ENCODE measurements at regions not wholly inside any gene's neighbourhood (a gene's known extent, or its start where the extent isn't known, plus 50 kb on each side); places are given as distances from the start of the nearest gene placed in this dataset.

GRCh38 chr5:5770825-5771224, 348.3 kb downstream of the ICE1 start:
- Histone ChIP-seq H3K27me3 (ENCODE audit: control insufficient read depth, insufficient read depth, low read length) (no peaks in the 10 kb centered on the region), H3K4me3 (ENCODE audit: low read length) (no peak overlapping the region), H3K9me3 (ENCODE audit: control insufficient read depth, low read depth, low read length) (no peaks in the 10 kb centered on the region), H3K4me1 (ENCODE audit: control insufficient read depth, insufficient read depth, low read length) (no peaks in the 10 kb centered on the region), H3K27ac (ENCODE audit: low read length) (no peak overlapping the region), H3K36me3 (ENCODE audit: control insufficient read depth, insufficient read depth, low read length) (no peaks in the 10 kb centered on the region)
- no peak for DNase-seq
- WGBS (ENCODE audit: insufficient coverage, low lambda C conversion rate) = no CpG with 5 or more reads among the region's 2 CpGs

- Histone ChIP-seq H3K36me3 (ENCODE audit: control insufficient read depth, insufficient read depth, low read length) (no peaks in the 10 kb centered on the region), H3K9me3 (ENCODE audit: control insufficient read depth, low read depth, low read length) (no peaks in the 10 kb centered on the region), H3K27ac (ENCODE audit: low read length) (no peak overlapping the region), H3K4me3 (ENCODE audit: low read length) (no peak overlapping the region), H3K27me3 (ENCODE audit: control insufficient read depth, insufficient read depth, low read length) (no peaks in the 10 kb centered on the region), H3K4me1 (ENCODE audit: control insufficient read depth, insufficient read depth, low read length) (no peaks in the 10 kb centered on the region)
- WGBS (ENCODE audit: insufficient coverage, low lambda C conversion rate) = no CpG with 5 or more reads among the region's 5 CpGs
- no peak for DNase-seq
These were observed 344.9 kb downstream of the ICE1 start for GRCh38 chr5:5767286-5767928.

GRCh38 chr5:5765066-5765850, 342.8 kb downstream of the ICE1 start:
- no CpG with 5 or more reads among the region's 7 CpGs for WGBS (ENCODE audit: insufficient coverage, low lambda C conversion rate)
- Histone ChIP-seq H3K4me1 (ENCODE audit: control insufficient read depth, insufficient read depth, low read length) (no peaks in the 10 kb centered on the region), H3K9me3 (ENCODE audit: control insufficient read depth, low read depth, low read length) (no peaks in the 10 kb centered on the region), H3K27me3 (ENCODE audit: control insufficient read depth, insufficient read depth, low read length) (no peaks in the 10 kb centered on the region), H3K4me3 (ENCODE audit: low read length) (no peak overlapping the region), H3K27ac (ENCODE audit: low read length) (no peak overlapping the region), H3K36me3 (ENCODE audit: control insufficient read depth, insufficient read depth, low read length) (no peaks in the 10 kb centered on the region)
- DNase-seq = no peak

GRCh38 chr5:5764246-5764645, 341.8 kb downstream of the ICE1 start:
- H3K27me3 ChIP-seq (ENCODE audit: control insufficient read depth, insufficient read depth, low read length) = no peaks in the 10 kb centered on the region
- WGBS (ENCODE audit: insufficient coverage, low lambda C conversion rate) = no CpG with 5 or more reads among the region's 4 CpGs

GRCh38 chr5:5756762-5757161, 334.3 kb downstream of the ICE1 start:
- WGBS (ENCODE audit: insufficient coverage, low lambda C conversion rate) = no CpG with 5 or more reads among the region's 2 CpGs
- Histone ChIP-seq H3K4me3 (ENCODE audit: low read length) (no peak overlapping the region), H3K27me3 (ENCODE audit: control insufficient read depth, insufficient read depth, low read length) (no peaks in the 10 kb centered on the region), H3K9me3 (ENCODE audit: control insufficient read depth, low read depth, low read length) (no peaks in the 10 kb centered on the region), H3K36me3 (ENCODE audit: control insufficient read depth, insufficient read depth, low read length) (no peaks in the 10 kb centered on the region), H3K27ac (ENCODE audit: low read length) (no peak overlapping the region), H3K4me1 (ENCODE audit: control insufficient read depth, insufficient read depth, low read length) (no peaks in the 10 kb centered on the region)
- no peak for DNase-seq

More at GRCh38 chr5:5764246-5764645, 341.8 kb downstream of the ICE1 start:
- H3K4me3 ChIP-seq (ENCODE audit: low read length) = no peak overlapping the region
- no peak for DNase-seq
- no peaks in the 10 kb centered on the region for H3K4me1 ChIP-seq (ENCODE audit: control insufficient read depth, insufficient read depth, low read length)
- H3K27ac ChIP-seq (ENCODE audit: low read length) = no peak overlapping the region
- no peaks in the 10 kb centered on the region for H3K9me3 ChIP-seq (ENCODE audit: control insufficient read depth, low read depth, low read length)
- H3K36me3 ChIP-seq (ENCODE audit: control insufficient read depth, insufficient read depth, low read length) = no peaks in the 10 kb centered on the region

- H3K27me3 ChIP-seq (ENCODE audit: control insufficient read depth, insufficient read depth, low read length) = no peaks in the 10 kb centered on the region
- no peak for DNase-seq
- H3K9me3 ChIP-seq (ENCODE audit: control insufficient read depth, low read depth, low read length) = no peaks in the 10 kb centered on the region
- no peaks in the 10 kb centered on the region for H3K36me3 ChIP-seq (ENCODE audit: control insufficient read depth, insufficient read depth, low read length)
- no peak overlapping the region for H3K4me3 ChIP-seq (ENCODE audit: low read length)
- no CpG with 5 or more reads among the region's 2 CpGs for WGBS (ENCODE audit: insufficient coverage, low lambda C conversion rate)
- H3K27ac ChIP-seq (ENCODE audit: low read length) = no peak overlapping the region
- no peaks in the 10 kb centered on the region for H3K4me1 ChIP-seq (ENCODE audit: control insufficient read depth, insufficient read depth, low read length)
These were observed 333.4 kb downstream of the ICE1 start for GRCh38 chr5:5755888-5756287.

GRCh38 chr5:5752844-5753243, 330.4 kb downstream of the ICE1 start:
- WGBS (ENCODE audit: insufficient coverage, low lambda C conversion rate) = no CpG with 5 or more reads among the region's 2 CpGs

GRCh38 chr5:5751987-5752386, 329.5 kb downstream of the ICE1 start:
- Histone ChIP-seq H3K9me3 (ENCODE audit: control insufficient read depth, low read depth, low read length) (no peaks in the 10 kb centered on the region), H3K36me3 (ENCODE audit: control insufficient read depth, insufficient read depth, low read length) (no peaks in the 10 kb centered on the region)
- WGBS (ENCODE audit: insufficient coverage, low lambda C conversion rate) = no CpG with 5 or more reads among the region's 7 CpGs

More at GRCh38 chr5:5752844-5753243, 330.4 kb downstream of the ICE1 start:
- H3K36me3 ChIP-seq (ENCODE audit: control insufficient read depth, insufficient read depth, low read length) = no peaks in the 10 kb centered on the region
- no peaks in the 10 kb centered on the region for H3K27me3 ChIP-seq (ENCODE audit: control insufficient read depth, insufficient read depth, low read length)
- no peak for DNase-seq
- H3K4me1 ChIP-seq (ENCODE audit: control insufficient read depth, insufficient read depth, low read length) = no peaks in the 10 kb centered on the region
- H3K27ac ChIP-seq (ENCODE audit: low read length) = no peak overlapping the region
- no peaks in the 10 kb centered on the region for H3K9me3 ChIP-seq (ENCODE audit: control insufficient read depth, low read depth, low read length)
- H3K4me3 ChIP-seq (ENCODE audit: low read length) = no peak overlapping the region

GRCh38 chr5:5751498-5751897, 329.0 kb downstream of the ICE1 start:
- no peak overlapping the region for H3K4me3 ChIP-seq (ENCODE audit: low read length)
- WGBS (ENCODE audit: insufficient coverage, low lambda C conversion rate) = 88% methylated on average over 3 of the region's 4 CpGs
- DNase-seq = no peak
- no peaks in the 10 kb centered on the region for H3K27me3 ChIP-seq (ENCODE audit: control insufficient read depth, insufficient read depth, low read length)
- no peaks in the 10 kb centered on the region for H3K36me3 ChIP-seq (ENCODE audit: control insufficient read depth, insufficient read depth, low read length)
- no peak overlapping the region for H3K27ac ChIP-seq (ENCODE audit: low read length)
- H3K9me3 ChIP-seq (ENCODE audit: control insufficient read depth, low read depth, low read length) = no peaks in the 10 kb centered on the region
- H3K4me1 ChIP-seq (ENCODE audit: control insufficient read depth, insufficient read depth, low read length) = no peaks in the 10 kb centered on the region

More at GRCh38 chr5:5751987-5752386, 329.5 kb downstream of the ICE1 start:
- DNase-seq = no peak
- no peaks in the 10 kb centered on the region for H3K27me3 ChIP-seq (ENCODE audit: control insufficient read depth, insufficient read depth, low read length)
- no peak overlapping the region for H3K27ac ChIP-seq (ENCODE audit: low read length)
- H3K4me1 ChIP-seq (ENCODE audit: control insufficient read depth, insufficient read depth, low read length) = no peaks in the 10 kb centered on the region
- H3K4me3 ChIP-seq (ENCODE audit: low read length) = no peak overlapping the region

GRCh38 chr5:5741418-5741817, 318.9 kb downstream of the ICE1 start:
- Histone ChIP-seq H3K27ac (ENCODE audit: low read length) (no peak overlapping the region), H3K4me3 (ENCODE audit: low read length) (no peak overlapping the region), H3K27me3 (ENCODE audit: control insufficient read depth, insufficient read depth, low read length) (no peaks in the 10 kb centered on the region), H3K4me1 (ENCODE audit: control insufficient read depth, insufficient read depth, low read length) (no peaks in the 10 kb centered on the region), H3K36me3 (ENCODE audit: control insufficient read depth, insufficient read depth, low read length) (no peaks in the 10 kb centered on the region), H3K9me3 (ENCODE audit: control insufficient read depth, low read depth, low read length) (peaks cover 3% of the 10 kb centered on the region)
- no peak for DNase-seq

All from large intestine (tissue), 3 donors.